GM19395 (cell line): ENCODE measurements at regions not wholly inside any gene's neighbourhood (a gene's known extent, or its start where the extent isn't known, plus 50 kb on each side); places are given as distances from the start of the nearest gene placed in this dataset.
"Not testable (repeated sequence)": the region's sequence is repeated elsewhere in the genome, so short reads cannot be mapped to it uniquely, and the experiment has no call there.

Experiments
- ATAC-seq: cut with Tn5 transposase; IDR thresholded peaks from one replicate; pipeline ENCODE4 v1.9.1; 2021; ENCODE audit warnings: mild to moderate bottlenecking, moderate library complexity; ENCODE audit not compliant: unreplicated experiment

- no peak for ATAC-seq
Measured at GRCh38 chr7:123324283-123324682, 124.5 kb upstream of the SLC13A1 start.

- no peak for ATAC-seq
Measured at GRCh38 chr7:123323689-123324088, 123.9 kb upstream of the SLC13A1 start.

- ATAC-seq, result not testable (repeated sequence)
Measured at GRCh38 chr7:123321578-123321977, 121.8 kb upstream of the SLC13A1 start.

- ATAC-seq, result no peak
Measured at GRCh38 chr7:123319911-123320310, 120.1 kb upstream of the SLC13A1 start.

- no peak for ATAC-seq
Measured at GRCh38 chr7:123314886-123315285, 115.1 kb upstream of the SLC13A1 start.

GRCh38 chr7:123308254-123308951 lies 108.6 kb upstream of the SLC13A1 start:
- ATAC-seq, result no peak

- no peak for ATAC-seq
Measured at GRCh38 chr7:123305840-123306375, 106.1 kb upstream of the SLC13A1 start.

- ATAC-seq, result no peak
Measured at GRCh38 chr7:123303926-123304325, 104.2 kb upstream of the SLC13A1 start.

- ATAC-seq, result no peak
Measured at GRCh38 chr7:123296965-123297364, 97.2 kb upstream of the SLC13A1 start.

GRCh38 chr7:123293710-123294109 lies 93.9 kb upstream of the SLC13A1 start:
- no peak for ATAC-seq

- ATAC-seq, result no peak
Measured at GRCh38 chr7:123292227-123292626, 92.5 kb upstream of the SLC13A1 start.

GRCh38 chr7:123289200-123289599 lies 89.4 kb upstream of the SLC13A1 start:
- no peak for ATAC-seq

GRCh38 chr7:123285076-123285700 lies 85.4 kb upstream of the SLC13A1 start:
- ATAC-seq, result no peak

- no peak for ATAC-seq
Measured at GRCh38 chr7:123283373-123283772, 83.6 kb upstream of the SLC13A1 start.

GRCh38 chr7:123282181-123282580 lies 82.4 kb upstream of the SLC13A1 start:
- no peak for ATAC-seq

- no peak for ATAC-seq
Measured at GRCh38 chr7:123279949-123280348, 80.2 kb upstream of the SLC13A1 start.

GRCh38 chr7:123275036-123275753 lies 75.4 kb upstream of the SLC13A1 start:
- ATAC-seq, result no peak

- no peak for ATAC-seq
Measured at GRCh38 chr7:123273185-123273584, 73.4 kb upstream of the SLC13A1 start.

GRCh38 chr7:123271856-123272255 lies 72.1 kb upstream of the SLC13A1 start:
- no peak for ATAC-seq

- ATAC-seq, result no peak
Measured at GRCh38 chr7:123271231-123271630, 71.5 kb upstream of the SLC13A1 start.

- no peak for ATAC-seq
Measured at GRCh38 chr7:123270570-123270969, 70.8 kb upstream of the SLC13A1 start.

GRCh38 chr7:123265853-123266252 lies 66.1 kb upstream of the SLC13A1 start:
- no peak for ATAC-seq
